ENCODE measurements at regions not wholly inside any gene's neighbourhood (a gene's known extent, or its start where the extent isn't known, plus 50 kb on each side); places are given as distances from the start of the nearest gene placed in this dataset.
"Not testable (repeated sequence)": the region's sequence is repeated elsewhere in the genome, so short reads cannot be mapped to it uniquely, and the experiment has no call there.

DNA sequence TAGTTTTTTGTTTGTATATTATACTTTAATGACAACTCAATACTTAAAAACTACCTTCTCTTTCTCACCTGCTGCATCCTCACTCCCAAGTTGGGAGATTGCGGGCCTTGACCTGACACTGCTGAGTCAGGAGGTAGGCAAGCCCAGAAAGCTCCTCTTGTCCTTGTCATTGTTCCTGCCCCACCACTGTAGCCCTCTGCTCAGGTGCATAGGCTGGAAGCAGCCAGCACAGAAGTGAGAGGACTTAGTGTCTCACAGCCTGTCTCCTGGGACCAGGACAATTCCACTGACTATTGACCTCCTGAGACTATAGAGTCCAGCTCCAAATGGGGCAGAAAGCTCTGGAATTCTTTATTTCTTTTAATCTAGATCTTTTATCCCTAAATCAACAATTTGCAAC lies 123.5 kb upstream of the NDP start:
- DNase-seq: no peak

DNA sequence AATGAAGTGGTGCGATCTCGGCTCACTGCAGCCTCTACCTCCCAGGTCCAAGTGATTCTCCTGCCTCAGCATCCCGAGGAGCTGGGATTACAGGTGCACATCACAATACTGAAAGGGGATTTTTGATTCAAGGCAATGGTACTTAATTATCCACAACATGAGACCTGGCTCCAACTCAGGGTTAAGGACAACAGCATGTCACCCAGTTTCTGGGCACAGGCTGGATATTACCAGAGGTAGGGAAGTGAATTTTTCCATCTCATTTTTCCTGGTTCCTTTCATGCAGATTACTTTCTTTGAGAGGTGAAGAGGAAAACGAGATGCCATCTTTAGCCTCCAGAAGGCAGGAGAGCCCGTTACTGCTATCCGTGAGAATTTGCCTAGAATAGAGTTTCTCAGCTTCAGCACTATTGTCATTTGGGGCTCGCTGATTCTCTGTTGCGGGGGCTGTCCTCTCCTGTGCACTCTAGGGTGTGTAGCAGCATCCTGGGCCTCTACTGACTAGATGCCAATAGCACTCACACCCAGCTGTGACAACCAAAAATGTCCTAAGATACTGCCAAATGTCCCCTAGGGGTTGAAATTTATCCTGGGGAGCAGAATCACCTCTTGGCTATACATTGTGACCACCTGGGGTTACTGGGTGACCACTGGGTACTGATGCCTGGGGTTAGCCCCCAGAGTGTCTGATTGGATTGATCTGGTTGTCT lies 121.8 kb upstream of the NDP start:
- no peak for DNase-seq

- no peak for DNase-seq
Observed at GRCh38 chrX:44093431-44093830, 120.2 kb upstream of the NDP start.

- DNase-seq: no peak
Observed at GRCh38 chrX:44092778-44093177, 119.6 kb upstream of the NDP start.

DNA sequence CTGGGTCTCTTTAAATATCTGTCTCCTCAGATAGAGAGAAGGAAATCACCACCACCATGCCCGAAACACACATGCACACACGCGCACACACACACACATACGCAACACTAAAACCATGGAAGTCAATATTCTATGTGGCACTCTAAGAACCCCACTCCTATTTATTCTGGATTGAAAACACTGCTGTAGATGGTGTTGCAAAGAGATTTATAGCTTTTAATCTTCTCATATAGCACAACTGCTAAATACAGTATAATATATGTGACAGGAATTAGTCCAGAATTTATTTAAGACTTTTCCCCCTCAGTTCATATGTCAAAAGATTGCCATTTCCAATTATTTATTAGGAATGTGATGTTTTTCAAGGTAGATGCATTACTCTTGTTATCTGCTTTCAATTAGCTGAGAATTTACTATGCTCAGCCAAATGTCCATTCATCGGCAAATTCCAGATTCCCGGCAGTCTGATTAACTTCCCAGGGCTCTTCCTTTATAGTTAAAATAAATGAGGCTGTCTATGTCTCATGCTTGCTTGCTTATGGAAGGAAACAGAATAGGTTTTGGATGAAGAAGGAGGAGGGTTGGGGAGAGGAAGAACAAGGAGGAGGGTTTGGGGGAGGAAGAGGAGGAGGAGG lies 115.4 kb upstream of the NDP start:
- no peak for DNase-seq

GRCh38 chrX:44085209-44085608 lies 112.0 kb upstream of the NDP start:
- DNase-seq: no peak

GRCh38 chrX:44082829-44083228 lies 109.6 kb upstream of the NDP start:
- no peak for DNase-seq

GRCh38 chrX:44080083-44080482 lies 106.9 kb upstream of the NDP start:
- DNase-seq: no peak

DNA sequence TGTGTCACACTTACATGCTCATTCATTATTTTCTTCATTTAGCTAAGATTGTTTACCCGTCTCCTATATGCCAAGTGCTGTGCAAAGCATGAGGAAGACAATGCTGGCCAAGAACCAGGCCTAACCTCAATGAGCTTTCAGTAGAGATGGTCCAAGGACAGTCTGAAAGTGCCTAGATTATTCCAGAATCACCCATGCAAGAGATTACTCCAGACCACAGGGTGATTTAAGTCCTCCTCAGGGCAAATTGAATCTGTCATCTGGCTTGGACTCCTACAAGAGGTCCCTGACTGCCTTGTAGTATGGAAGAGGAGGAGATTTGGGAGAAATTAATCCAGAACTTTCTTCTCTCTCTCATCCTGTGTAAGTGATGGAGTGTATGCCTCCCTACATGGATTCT lies 99.4 kb upstream of the NDP start:
- no peak for DNase-seq

- DNase-seq: peak in 1 of 3 donors; percentile 43
Observed at GRCh38 chrX:44071847-44072551, 98.8 kb upstream of the NDP start.

DNA sequence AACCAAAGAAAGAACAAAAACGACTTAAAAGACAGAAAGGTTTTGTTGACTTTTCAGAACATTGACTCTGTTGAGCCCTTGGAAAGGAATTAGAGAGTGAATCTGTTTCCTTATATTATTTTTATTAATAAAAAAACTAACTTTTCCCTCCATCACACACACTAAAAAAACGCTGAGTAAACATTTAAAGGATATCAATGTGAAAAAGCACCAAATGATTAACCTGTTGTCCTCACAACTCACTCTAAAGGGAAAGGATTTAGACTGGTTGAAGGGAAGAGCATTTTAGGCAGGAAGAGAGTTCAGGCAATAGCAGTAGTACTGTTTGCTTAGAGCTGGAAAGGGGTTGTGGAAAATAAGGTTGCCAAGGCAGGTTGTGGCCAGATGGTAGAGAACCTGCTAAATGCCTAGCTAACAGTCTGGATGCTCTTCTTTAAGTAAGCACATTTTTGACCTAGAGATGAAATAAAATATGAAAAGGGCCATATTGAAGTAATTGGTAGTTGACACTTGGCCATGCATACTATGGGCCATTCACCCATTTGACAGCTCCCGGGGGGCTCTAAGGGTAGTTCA lies 98.0 kb upstream of the NDP start:
- no peak for DNase-seq

- no peak for DNase-seq
Observed at GRCh38 chrX:44068043-44068442, 94.9 kb upstream of the NDP start.

DNA sequence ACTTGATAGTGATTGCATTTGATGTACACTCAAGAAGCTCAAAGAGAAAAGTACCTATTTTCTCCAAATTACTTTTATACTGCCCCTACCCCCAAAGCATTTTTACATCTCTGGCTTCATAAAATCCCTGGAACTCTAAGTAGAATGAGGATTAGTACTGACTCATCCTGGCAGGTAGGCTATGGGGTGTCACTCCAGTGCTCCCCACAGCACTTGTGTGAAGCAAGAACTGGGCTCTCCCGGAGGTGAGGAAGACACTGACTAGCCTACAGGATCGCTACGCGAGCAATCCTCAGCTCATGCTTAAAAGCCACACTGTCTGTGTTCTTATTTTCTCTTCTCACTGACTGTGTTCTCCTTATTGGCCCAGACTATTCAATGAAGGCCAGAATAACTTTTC lies 90.4 kb upstream of the NDP start:
- no peak for DNase-seq

DNA sequence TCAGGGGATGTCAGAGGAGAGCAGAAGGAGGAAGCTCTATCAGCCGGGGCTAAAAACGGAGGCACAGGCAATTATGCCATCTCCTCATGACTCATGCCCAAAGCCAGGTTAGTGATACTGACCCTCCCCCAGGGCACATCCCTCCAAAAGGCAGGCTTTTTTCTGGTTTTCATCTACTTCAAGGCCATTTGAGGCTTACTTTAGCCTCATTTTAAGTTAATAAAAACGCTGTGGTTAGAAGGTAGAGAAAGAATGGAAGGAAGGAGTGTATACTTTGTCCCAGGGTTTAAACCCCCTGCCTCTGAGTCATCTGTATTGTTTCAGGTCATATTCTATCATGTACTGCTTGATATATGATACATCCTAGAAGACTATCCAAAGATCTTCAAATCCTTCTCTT lies 89.7 kb upstream of the NDP start:
- no peak for DNase-seq

DNA sequence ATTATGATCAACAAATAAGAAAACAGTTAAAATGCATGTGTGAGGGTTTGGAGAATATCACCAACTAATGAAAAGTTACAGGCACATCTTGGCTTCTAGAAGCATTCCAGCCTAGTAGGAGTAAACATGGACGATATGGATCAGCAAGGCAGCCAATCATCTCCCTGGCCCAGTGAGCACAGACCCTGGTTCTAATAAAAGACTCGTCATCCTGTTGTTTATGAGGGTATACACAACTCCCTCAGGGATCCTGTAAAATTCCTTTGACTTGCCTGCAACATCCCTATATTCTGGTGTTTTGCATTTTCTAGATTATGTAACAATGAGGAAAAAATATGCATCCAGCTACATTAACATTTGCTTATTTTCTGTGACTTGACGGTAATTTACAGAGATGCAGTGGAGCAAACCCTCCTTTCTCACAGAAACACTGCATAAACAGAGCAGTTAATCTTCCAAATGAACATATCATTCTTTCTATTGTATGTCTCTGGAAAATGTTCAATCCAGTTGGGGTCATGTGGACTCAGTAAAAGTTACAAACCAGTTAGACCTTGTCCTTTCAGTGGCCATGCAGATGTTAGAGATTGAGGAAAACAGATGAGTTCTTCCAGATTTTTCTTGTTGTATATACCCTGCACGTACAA lies 88.9 kb upstream of the NDP start:
- DNase-seq: no peak

DNA sequence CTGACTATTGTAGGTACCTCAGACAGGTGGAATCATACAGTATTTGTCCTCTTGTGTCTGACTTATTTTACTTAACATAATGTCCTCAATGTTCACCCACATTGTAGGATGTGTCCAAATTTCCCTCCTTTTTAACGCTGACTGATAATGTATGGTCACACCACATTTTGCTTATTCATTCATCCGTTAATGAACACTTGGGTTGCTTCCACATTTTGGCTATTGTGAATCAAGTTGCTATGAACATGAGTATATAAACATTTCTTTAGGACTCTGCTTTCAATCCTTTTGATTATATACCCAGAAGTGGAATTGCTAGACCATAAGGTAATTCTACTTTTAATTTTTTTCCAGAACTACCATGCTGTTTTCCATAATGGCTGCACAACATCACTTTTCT lies 87.0 kb upstream of the NDP start:
- DNase-seq: no peak

GRCh38 chrX:44058339-44058738 lies 85.1 kb upstream of the NDP start:
- no peak for DNase-seq

- no peak for DNase-seq
Observed at GRCh38 chrX:44055638-44056037, 82.4 kb upstream of the NDP start.

DNA sequence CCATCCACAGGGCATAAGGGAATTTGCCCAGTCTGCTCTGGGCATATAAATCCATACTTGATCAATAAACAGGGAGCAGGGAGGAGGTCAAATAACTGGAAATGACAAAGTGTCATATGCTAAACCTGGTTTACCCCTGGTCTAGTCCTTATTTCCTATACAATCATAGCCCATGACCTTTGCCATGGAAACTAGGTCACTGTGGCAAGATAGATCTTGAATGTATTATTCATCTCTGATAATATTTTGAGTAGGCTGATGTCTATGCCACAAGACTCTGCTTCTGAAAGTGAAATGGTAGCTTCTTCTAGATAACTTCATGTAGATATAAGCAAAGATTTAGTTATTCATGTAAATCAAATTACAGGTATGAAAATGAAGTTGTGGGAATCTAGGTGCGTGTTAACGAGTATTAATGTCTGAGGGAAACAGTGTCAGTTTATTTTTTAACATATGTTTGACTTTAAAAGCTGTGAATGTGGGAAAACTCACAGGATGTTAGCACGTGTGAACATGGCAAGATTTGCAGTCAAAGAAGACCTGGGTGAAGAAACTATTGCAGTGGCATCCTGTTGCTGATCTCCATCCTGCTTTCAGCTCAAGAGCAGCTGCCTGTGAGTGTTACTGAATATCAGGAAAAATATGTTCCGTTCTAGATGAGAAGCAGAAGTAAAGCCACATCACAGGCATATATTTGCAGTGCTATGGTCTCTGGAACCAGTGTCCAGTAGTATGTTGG lies 81.8 kb upstream of the NDP start:
- no peak for DNase-seq

DNA sequence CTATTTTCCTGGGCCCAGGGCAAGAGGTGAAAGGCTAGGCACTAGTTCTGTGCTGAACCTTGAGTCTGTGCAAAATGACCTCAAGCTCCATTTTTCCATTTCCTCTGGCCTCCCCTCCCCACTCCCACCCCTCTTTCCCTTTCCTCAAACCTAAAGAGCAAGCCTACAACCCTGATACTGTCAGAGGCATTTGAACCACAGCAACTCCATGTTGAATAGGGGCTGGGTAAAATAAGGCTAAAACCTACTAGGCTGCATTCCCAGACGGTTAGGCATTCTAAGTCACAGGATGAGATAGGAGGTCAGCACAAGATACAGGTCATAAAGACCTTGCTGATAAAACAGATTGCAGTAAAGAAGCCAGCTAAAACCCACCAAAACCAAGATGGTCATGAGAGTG lies 71.9 kb upstream of the NDP start:
- DNase-seq: not testable (repeated sequence)

- no peak for DNase-seq
Observed at GRCh38 chrX:44043496-44043895, 70.3 kb upstream of the NDP start.

DNA sequence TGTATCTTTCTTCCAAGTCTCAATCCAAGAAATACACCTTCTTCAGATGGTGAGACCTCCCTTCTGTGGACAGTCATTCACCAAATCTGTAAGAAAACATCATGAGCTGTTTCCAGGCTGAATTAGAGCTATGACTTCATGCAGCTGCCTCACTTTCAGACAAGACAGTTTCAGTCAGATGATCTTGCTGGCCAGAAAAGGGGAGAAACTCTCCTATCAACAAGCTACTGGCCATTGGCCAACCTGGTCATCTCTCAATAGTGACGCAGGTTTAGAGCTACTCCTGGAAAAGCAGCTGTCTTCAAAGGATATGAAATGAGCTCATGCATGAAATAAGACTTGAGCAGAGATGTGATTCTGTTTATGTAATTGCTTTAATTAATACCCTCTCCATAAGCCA lies 69.6 kb upstream of the NDP start:
- DNase-seq: peak; percentile 4 to 14 (median 8)

Measured in muscle of back (tissue), 3 donors.